HCT116 (cell line): ENCODE measurements at regions not wholly inside any gene's neighbourhood (a gene's known extent, or its start where the extent isn't known, plus 50 kb on each side); places are given as distances from the start of the nearest gene placed in this dataset.

Experiments
- CEBPB ChIP-seq: IDR thresholded peaks from 2 replicates; pipeline ENCODE4 v1.6.1; 2012; ENCODE audit warnings: low read depth
- CTCF ChIP-seq, 3 experiments: fragments of 200-600 bp in 1 of 3; sonication (generic) in 1 of 3; IDR thresholded peaks in 2 of 3; conservative IDR thresholded peaks in 1 of 3; 2 replicates each; pipeline ENCODE4 v1.5.1; 2012 to 2017; ENCODE audit warnings: low read depth in 2 of 3, low read length in 2 of 3, antibody characterized with exemption in 1 of 3, borderline replicate concordance in 1 of 3, control low read depth in 1 of 3, mild to moderate bottlenecking in 1 of 3, mixed read lengths in 1 of 3, mixed run types in 1 of 3, moderate library complexity in 1 of 3; ENCODE audit not compliant: insufficient read depth in 1 of 3
- EZH2phosphoT487 ChIP-seq: fragments of 200-600 bp; IDR thresholded peaks from 2 replicates; pipeline ENCODE4 v1.6.1; 2018; ENCODE audit warnings: antibody characterized with exemption, borderline replicate concordance
- MAX ChIP-seq: IDR thresholded peaks from 2 replicates; pipeline ENCODE4 v1.6.1; 2012
- POLR2A ChIP-seq: IDR thresholded peaks from 2 replicates; pipeline ENCODE4 v1.7.0; 2011; ENCODE audit warnings: borderline replicate concordance; ENCODE audit not compliant: insufficient read depth, insufficient read length; ENCODE audit errors: extremely low read depth
- REST ChIP-seq: IDR thresholded peaks from 2 replicates; pipeline ENCODE4 v1.6.1; 2012; ENCODE audit warnings: low read depth
- SP1 ChIP-seq: IDR thresholded peaks from 2 replicates; pipeline ENCODE4 v1.6.1; 2012; ENCODE audit warnings: low read depth
- ZFX ChIP-seq: fragments of 450-650 bp; IDR thresholded peaks from 2 replicates; pipeline ENCODE4 v1.6.1; 2017

DNA sequence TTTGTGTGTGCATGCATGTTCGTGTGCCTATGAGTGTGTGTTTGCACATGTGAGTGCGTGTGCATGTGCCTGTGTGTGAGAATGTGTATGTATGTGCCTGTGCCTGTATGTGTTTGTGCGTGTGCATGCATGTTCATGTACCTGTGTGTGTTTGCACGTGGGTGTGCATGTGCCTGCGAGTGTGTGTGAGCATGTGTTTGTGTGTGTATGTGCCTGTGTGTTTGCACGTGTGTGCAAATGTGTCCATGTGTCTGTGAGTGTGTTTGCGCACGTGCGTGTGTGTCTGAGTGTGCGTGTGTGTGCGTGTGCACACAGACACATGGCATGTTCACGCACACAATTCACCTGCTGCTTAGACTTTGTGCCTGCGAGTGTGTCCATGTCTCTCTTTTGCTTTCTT lies 853.5 kb upstream of the SALL3 start:
- TF ChIP-seq CTCF (IDR thresholded peaks at IDR 0.05 in 2 of 3, conservative IDR thresholded peaks at IDR 0.05 in 1 of 3; ENCODE audit: borderline replicate concordance in 1 of 3, insufficient read depth in 1 of 3, low read depth in 2 of 3, low read length in 2 of 3), result no peak
- TF ChIP-seq ZFX, result no peak
- no peak for TF ChIP-seq POLR2A
- TF ChIP-seq EZH2phosphoT487, result no peak
- no peak for TF ChIP-seq REST
- no peak for TF ChIP-seq SP1
- TF ChIP-seq CEBPB, result no peak
- TF ChIP-seq MAX, result no peak
